ENCODE measurements at regions not wholly inside any gene's neighbourhood (a gene's known extent, or its start where the extent isn't known, plus 50 kb on each side); places are given as distances from the start of the nearest gene placed in this dataset.

GRCh38 chr5:92969191-92969780 lies 611.7 kb downstream of the NR2F1-AS1 start:
- no peak for TF ChIP-seq CTCF (conservative IDR thresholded peaks at IDR 0.05; ENCODE audit: low read length)
- no peak for TF ChIP-seq EZH2phosphoT487 (IDR thresholded peaks at IDR 0.05; ENCODE audit: borderline replicate concordance)

All from Loucy (cell line).